CD4-positive, alpha-beta T cell treated with Interleukin-17A for 1 hour (primary cell): ENCODE measurements at regions not wholly inside any gene's neighbourhood (a gene's known extent, or its start where the extent isn't known, plus 50 kb on each side); places are given as distances from the start of the nearest gene placed in this dataset.
A peak's percentile ranks its signal among the peaks of the same experiment; 100 is the strongest.

Experiments used
- DNase-seq: peaks from one replicate; pipeline ENCODE4 v3.0.0-alpha.2; 2020

DNA sequence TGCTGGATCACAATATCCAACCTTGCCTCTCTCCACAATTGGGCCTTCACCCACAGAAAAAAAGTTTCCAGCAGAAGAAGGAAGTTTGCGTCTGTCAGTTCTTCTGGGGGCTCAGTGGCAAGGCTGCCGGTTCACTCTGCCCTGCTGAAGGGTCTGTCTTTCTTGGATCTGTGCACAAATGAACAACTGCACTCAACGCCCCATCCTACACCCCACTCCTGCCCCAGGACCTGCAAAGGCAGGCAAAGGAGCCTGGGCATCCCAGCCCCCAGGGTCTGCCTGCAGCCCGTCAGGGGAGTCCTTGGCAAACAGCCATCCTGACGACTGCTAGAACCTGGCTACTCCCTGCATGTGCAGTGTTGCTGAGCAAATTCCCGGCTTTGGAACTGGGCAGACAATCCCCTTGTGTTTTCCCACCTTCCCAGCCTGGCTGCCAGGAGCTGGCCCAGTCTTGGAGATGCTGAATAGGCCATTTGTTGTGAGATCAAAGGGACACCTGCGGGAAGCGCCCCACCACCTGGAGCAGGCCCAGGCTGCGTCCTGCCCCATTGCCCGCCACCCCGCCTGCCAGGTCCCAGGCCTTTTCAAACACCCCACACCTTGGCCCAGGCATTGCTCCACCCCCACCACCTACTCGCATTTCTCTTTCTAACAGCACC is 311.9 kb downstream of the BCL11B start:
- no peak for DNase-seq

DNA sequence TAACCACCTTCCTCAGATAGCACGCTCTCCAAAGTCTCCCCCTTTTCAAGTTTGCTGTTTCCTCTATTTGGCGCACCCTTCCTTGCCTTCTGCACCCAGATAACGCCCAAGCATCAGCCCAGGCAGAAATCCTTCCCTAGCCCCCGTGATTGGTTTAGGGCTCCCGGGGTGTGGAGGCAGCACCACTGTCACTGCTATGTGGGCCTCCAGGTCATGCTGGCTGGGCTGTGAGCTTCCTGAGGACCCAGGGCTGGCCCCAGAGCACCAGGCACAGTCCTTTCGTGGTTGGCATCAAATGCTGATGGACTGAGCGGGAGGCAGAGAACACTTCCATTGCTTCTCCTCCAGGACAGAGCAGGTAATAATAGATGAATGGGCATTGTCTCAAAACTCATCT is 311.4 kb downstream of the BCL11B start:
- DNase-seq = no peak

DNA sequence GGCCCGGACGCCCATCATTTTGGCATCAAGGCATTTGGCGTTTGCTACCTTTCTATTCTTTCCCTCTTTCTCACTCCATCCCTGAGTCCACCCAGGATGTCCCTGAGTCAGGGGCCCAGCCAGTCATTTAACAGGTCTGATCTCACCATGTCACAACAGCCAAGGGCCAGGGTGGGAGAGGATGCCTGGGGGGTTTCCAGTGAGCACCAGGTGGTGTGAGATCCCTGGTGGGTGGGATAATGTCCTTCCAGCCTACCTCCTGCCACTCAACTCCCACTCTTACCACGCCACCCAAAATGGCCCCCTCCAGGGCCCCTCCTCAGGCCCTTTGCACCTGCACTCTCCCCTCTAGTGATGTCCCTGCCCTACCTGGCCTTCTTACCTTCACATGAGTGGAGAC is 310.8 kb downstream of the BCL11B start:
- DNase-seq = no peak

- DNase-seq = no peak
These were observed 309.9 kb downstream of the BCL11B start for GRCh38 chr14:98962118-98962517.

DNA sequence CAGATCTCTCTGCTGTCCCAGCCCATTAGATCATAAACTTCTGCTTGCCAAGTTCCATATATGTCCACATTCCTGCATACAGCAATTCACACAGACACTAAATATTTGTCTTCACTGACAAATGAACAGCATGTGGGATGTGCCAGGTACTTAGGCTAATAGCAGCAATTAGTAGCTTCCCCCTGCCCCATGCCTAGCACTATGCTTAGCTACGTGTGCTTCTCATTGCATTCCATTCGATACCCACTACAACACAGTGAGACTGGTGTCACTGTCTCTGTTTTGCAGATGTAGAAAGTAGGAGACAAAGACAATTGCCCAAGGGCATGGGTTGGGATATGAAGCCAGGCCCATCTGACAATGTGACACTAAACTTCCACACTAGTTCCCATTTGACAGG is 308.4 kb downstream of the BCL11B start:
- DNase-seq = no peak

DNA sequence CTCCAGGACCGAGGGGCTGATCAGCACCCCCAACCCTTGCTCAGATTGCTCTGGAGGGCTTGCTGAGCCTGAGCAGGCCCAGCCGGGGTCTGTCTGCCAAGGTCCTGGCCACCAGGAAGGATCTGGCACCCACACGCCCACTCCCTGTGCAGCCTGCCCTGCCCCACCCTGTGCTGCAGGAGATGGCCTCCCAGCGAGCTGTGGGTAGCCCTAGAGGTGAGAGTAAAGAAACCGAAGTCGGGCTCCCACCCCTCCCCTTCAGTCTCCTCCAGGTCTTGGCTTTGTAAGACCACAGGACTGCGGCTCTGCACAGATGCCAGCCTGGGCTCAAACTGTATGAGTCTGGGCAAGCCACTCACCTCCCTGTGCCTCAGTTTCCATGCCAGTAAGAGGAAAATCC is 307.8 kb downstream of the BCL11B start:
- DNase-seq = no peak

GRCh38 chr14:98965076-98965475 is 306.9 kb downstream of the BCL11B start:
- DNase-seq = no peak

DNA sequence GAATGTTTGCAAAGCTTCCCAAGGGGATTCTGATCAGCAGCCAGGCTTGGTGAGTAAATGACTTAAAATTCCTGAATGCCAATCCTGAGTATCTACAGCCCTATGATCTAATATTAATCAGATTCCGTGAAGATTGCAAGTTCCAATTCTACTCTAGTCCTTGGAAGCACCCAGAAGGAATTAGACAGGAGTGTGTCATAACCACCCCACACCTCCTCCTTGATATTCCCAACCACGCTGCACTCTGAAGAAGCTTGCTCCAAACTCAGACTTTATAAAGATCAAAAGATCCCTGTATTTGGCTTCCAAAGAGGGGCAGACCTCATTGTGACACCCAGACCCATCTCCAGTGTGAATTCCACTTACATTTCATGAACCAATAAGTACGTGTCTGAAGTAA is 306.0 kb downstream of the BCL11B start:
- DNase-seq = no peak

DNA sequence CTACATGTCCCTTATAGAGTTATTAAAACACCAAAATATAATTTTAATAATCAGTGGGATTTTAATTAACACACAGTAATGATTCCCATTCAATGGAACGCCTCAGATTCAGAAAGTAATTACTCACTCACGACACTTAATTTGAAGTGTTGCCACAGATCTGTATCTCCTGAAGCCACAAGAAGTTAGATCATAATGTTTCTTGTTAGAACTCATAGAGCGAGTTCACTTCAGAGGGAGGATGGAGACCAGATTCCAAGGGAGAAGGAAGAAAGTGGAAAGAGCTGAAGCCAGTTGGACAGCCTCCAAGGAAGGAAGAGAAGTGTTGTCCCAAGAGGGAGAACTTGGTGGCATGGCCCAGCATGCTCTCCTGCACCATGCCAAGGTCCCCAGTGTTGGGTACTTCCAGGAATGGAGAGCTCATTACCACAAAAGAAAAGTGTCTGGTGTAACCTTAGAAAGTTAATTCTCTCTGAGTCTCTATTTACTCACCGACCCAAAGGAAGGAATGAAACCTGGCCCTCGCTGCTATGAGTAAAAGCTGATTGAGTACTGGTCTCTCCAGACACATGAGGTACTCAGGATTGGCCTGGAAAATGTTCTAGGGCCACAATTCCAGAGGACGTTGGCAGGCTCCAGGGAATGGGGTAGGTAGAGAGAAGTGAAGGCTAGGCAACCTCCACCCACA is 305.4 kb downstream of the BCL11B start:
- DNase-seq = no peak

DNA sequence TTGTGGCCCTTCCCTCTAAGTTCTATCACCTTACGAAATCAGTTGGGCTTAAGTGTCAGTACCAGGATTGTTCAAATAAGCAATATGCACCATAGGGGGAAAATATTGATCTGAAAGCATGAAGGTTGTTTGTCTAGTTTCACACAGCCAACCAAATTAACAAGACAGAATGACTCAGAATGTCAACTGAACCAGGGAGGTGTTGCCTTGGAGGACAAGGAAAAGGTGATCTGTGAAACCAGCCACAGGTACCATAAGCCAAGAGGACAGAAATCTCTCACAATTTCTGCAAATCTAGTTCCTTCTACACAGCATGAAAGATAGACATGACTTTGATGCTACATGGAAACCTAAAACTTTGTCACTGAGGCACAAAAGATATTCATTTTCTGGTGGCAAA is 297.9 kb downstream of the BCL11B start:
- no peak for DNase-seq

- no peak for DNase-seq
These were observed 295.7 kb downstream of the BCL11B start for GRCh38 chr14:98976271-98976670.

- no peak for DNase-seq
These were observed 294.5 kb downstream of the BCL11B start for GRCh38 chr14:98977451-98977850.

GRCh38 chr14:98982986-98983385 is 289.0 kb downstream of the BCL11B start:
- DNase-seq = no peak

DNA sequence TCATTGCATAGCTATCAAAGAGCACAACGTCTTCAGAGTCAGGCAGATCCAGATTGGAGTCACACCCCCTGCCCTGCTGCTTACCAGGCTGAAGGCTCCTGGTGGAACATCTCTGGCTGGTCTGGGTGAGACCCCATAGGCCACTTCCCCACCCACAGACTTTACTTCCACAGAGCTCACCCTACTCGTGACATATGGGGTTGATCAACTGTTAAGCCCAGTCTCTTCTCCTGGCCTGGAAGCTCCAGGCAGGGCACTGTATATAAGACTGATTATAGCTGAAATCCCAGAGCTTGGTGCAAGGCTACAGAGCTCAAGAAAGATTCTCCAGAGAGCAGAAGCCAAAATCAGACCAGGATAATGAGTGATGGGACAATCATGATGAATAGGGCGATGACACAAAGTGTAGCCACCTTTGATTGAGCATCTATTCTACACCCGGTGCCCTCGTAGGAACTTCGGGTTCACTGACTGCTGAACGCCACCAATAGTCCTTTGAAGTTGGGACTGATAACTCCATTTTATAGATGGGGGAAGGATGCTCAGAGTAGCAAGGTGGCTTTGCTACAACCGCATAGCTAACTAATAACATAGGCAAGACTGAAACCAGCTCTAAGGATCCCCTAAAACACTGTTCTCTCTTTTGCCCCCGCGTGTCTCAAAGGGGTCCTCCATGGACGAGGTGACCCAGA is 287.8 kb downstream of the BCL11B start:
- no peak for DNase-seq

GRCh38 chr14:98984719-98985041 is 287.3 kb downstream of the BCL11B start:
- DNase-seq = peak; percentile 86

DNA sequence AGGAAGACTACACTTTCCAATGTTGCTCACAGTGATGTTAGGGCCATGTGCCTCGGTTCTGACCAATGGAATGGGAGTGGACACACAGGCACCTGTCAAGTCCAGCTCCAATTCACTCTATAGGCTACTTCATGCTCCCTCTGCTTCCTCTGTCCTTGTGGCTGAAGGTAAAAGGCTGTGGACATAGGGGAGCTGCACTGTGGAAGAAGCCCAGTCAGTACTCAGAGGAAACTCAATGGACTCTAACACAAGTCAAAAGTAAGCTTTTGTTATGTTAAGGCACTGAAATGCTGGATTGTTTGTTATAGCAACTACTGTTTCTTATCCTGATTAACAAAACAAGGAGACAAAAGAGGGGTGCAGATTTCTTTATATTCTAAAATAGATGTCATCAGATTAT is 278.2 kb downstream of the BCL11B start:
- DNase-seq = no peak

- DNase-seq = peak; percentile 13
These were observed 277.4 kb downstream of the BCL11B start for GRCh38 chr14:98994561-98994960.

- no peak for DNase-seq
These were observed 274.3 kb downstream of the BCL11B start for GRCh38 chr14:98997526-98998205.

DNA sequence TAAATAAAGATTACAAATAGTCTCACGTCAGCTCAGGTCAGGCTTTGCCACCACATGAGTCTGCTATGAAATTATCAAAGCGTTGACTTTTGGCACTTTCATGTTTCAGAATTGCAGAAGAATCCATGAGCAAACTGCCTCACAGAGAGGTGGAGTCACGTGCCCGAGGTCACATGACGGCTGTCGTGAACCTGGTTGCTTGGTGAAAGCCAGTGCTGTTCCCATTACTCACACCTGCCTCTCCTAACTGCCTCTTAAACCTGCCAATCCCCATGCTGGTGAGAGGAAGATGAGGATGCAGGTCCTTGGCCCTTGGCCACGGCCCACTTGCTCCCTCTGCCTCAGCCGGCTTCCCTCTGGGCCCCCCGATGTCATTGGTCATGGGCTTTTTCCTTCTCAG is 272.7 kb downstream of the BCL11B start:
- DNase-seq = no peak

DNA sequence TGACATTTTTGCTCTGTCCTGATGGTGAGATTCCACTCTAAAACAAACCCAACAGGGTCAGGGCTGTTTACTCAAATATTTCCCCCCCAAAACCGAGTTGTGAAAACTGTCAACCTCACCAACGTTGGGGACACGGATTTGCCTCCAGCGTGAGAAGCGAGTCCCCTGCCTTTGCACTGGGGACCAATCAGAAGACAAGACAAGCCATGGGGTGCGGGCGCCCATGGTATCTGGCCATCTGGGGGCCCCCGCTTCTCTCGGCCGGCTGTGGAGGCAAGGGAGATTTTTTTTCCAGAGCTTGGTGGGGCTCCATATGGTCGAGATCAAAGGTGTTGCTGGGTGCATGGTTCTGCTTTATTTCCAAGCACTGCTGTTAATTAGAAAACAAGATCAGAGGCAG is 272.1 kb downstream of the BCL11B start:
- DNase-seq = no peak

- no peak for DNase-seq
These were observed 270.8 kb downstream of the BCL11B start for GRCh38 chr14:99001241-99001640.

DNA sequence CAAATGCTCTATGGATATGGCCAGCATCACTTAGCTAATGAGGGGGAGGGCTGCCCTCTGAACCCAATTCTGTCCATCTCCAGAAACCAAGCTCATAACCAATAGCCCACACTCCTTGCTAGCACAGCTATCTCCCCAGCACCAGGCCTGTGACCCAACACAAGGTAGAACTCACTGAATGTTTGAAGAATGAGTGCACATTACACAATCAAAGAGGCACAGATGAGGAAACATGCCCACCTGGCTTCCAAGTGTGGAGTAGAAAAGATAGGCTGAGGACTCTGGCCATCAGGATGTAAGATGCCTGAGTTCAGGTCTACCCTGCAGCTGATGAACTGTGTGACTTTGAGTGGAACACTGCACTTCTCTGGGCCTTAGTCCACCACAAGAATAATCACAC is 268.4 kb downstream of the BCL11B start:
- no peak for DNase-seq

DNA sequence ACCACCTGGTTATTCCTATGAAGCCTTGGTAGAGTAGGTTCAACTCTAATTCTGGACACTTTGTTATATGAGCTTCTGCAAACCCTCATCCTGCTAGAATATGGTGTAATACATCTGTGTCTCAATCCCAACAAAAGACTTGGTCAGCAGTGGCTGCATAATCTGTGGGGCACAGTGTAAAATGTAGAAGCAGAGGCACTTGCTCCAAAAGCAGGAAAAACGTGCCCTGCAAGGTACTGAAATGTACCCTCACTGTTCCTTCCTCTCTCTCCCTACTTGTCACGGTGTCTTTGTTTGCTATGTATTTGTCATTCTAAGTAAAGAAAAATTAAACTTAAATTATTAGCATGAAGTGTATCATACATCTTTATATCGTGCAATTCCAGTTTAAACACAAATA is 267.9 kb downstream of the BCL11B start:
- DNase-seq = no peak

GRCh38 chr14:99006276-99006675 is 265.7 kb downstream of the BCL11B start:
- DNase-seq = no peak
